ENCODE measurements at regions not wholly inside any gene's neighbourhood (a gene's known extent, or its start where the extent isn't known, plus 50 kb on each side); places are given as distances from the start of the nearest gene placed in this dataset.
"Not testable (repeated sequence)": the region's sequence is repeated elsewhere in the genome, so short reads cannot be mapped to it uniquely, and the experiment has no call there.

DNA sequence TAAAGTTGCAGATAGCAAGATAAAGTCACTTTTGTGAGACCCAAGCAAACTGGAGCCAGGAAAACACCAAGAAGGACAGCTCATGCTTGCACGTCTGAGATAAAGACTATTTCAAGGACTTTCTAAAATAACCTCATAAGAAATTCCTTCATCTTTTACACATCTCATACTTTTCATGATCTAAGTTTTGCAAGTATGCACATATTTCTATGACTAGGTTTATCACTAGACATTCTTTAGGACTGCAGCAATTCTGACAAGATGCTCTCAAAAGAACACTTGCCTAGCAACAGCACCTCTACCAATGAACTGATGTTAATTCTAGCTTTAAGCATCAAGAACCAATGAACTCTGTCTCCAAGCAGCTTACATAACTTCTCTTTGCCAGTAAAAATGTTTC lies 457.6 kb downstream of the SEMA3D start:
- no peaks in the 10 kb centered on the region for H3K27me3 ChIP-seq (ENCODE audit: low read depth)
- DNase-seq (ENCODE audit: low spot score in 2 of 2) = no peak
- no peaks in the 10 kb centered on the region for H3K9me3 ChIP-seq

DNA sequence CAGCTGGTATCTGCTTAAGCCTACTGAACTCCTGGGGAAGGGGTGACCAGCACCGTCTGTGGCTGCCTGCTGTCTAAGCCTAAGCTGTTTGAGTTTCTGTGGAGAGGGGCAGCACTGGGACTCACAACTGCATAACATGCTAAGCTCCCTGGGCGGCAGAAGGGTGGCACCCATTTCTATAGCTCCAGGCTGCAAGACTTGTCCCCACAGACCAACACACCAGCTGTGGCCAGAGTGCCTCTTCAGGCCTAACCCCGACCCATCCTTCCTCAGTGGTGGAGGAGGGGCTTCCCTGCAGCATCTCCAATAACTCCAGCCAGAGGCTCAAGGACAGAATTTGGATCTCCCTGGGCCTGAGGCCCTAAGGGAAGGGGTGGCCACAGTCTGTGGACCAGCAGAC lies 464.1 kb downstream of the SEMA3D start:
- in situ Hi-C loops (cut with MboI; ENCODE audit: low sequenced_read_pairs) = no loop called here
- no peaks in the 10 kb centered on the region for H3K9me3 ChIP-seq
- no peaks in the 10 kb centered on the region for H3K27me3 ChIP-seq (ENCODE audit: low read depth)
- no peaks in the 10 kb centered on the region for H3K4me1 ChIP-seq
- no peak overlapping the region for H3K4me3 ChIP-seq
- no peaks in the 10 kb centered on the region for H3K36me3 ChIP-seq (replicated peaks)
- no peak for DNase-seq (ENCODE audit: low spot score in 2 of 2)

More for the DNA sequence above, 457.6 kb downstream of the SEMA3D start:
- H3K4me1 ChIP-seq = no peaks in the 10 kb centered on the region
- H3K4me3 ChIP-seq = no peak overlapping the region
- no peaks in the 10 kb centered on the region for H3K36me3 ChIP-seq (replicated peaks)
- in situ Hi-C loops (cut with MboI; ENCODE audit: low sequenced_read_pairs) = no loop called here

DNA sequence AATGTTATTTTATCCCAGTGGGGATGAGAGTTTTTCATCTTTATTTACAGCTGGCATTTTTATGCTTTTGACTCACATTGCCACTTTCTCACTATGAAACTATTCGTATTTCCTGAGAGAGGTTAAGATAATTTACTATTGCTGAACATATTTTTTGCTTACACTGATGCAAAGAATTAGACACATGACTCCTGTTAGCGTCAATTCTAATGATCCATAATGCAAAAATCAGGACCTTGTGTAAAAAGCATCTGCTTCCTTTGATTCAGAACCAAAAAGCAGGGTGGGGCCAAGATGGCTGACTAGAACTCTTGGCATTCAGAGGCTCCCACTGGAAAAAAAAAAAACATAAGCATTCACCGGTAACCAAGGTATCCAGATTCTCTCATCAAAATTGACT lies 464.8 kb downstream of the SEMA3D start:
- no peaks in the 10 kb centered on the region for H3K36me3 ChIP-seq (replicated peaks)
- H3K9me3 ChIP-seq = no peaks in the 10 kb centered on the region
- no peak overlapping the region for H3K4me3 ChIP-seq
- H3K4me1 ChIP-seq = no peaks in the 10 kb centered on the region
- H3K27me3 ChIP-seq (ENCODE audit: low read depth) = no peaks in the 10 kb centered on the region
- in situ Hi-C loops (cut with MboI; ENCODE audit: low sequenced_read_pairs) = no loop called here
- no peak for DNase-seq (ENCODE audit: low spot score in 2 of 2)

DNA sequence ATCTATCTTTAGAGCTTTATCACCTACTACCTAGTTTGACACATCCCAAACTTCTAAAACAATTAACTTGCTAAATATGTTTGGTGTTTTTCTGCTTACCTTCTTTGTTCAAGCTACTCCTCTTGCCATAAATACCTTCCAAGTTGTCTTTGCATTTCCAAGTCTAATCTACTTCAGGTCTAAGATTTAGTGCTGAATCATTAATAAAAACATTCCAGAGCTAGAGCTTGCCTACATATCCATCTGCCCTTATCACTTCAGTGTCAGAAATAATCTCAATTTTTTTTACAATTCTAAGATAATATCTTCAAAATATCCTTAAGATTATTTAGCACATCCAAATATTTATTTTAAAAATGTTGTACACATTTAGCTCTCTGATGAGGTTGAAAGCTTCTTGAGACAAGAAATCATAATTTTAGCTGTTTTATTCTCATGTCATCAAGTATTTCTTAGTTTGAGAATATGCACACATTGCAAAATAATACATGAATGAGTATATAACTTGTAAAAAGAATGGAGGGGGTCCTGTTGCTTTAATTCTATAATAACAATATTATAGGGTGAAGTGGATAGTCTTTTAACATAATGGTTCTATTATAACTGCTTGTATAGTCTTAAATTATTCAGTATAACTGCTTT lies 466.3 kb downstream of the SEMA3D start:
- Histone ChIP-seq H3K27me3 (ENCODE audit: low read depth) (no peaks in the 10 kb centered on the region), H3K4me3 (no peak overlapping the region), H3K9me3 (no peaks in the 10 kb centered on the region), H3K36me3 (replicated peaks) (no peaks in the 10 kb centered on the region), H3K4me1 (no peaks in the 10 kb centered on the region)
- in situ Hi-C loops (cut with MboI; ENCODE audit: low sequenced_read_pairs) = no loop called here
- no peak for DNase-seq (ENCODE audit: low spot score in 2 of 2)

DNA sequence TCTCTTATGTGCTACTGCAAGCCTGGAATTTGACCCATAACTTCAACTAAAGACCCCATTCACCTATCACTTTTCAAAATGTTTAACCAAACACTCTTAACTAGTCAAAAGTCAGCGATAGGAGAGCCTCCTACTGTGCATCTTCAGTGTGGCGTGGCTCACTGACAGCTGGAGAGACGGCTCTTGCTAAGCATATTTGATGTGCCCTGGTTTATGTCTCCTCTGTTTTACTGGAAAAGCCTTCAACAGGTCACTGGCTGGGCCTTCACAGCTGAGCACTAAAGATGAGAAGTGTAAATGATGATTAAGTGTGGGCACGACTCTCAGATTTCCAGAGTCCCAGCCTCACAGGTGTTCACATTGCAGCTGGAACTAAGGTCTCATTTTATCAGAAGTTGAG lies 472.1 kb downstream of the SEMA3D start:
- in situ Hi-C loops (cut with MboI; ENCODE audit: low sequenced_read_pairs) = no loop called here
- Histone ChIP-seq H3K4me1 (no peaks in the 10 kb centered on the region), H3K9me3 (no peaks in the 10 kb centered on the region), H3K4me3 (no peak overlapping the region), H3K27me3 (ENCODE audit: low read depth) (no peaks in the 10 kb centered on the region), H3K36me3 (replicated peaks) (no peaks in the 10 kb centered on the region)
- no peak for DNase-seq (ENCODE audit: low spot score in 2 of 2)

DNA sequence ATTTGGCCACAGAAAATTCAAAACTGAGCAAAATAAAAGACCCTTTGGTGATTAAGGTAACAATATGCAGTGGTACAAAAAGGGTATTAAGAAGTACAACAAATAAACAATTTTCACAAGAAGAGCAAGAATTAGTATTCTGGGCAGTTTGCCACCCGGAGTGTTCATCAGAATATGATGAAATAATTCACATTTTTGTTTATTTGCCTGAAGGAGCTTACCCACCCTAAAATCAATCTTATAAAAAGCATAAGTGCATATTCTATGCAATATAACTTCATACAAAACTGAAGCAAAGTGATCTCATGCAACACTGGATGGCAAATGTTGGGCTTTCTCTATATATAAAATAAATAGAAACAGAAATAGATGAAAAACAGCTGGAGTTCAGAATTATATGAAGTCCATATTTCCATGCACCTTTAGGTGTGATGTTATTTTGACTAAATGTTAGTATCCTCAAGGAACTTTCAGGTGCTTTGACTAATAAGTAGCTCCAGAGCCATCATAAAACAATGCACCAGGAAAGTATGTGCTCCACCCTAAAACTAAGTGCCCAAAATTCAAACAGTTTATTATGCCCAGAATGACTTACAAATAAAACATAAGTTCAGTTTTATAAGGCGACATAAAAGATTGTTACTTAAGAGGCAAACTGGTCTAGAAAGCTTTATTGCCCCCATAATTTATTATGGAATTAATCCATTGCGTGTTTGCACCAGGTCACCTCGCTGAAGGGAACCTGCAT lies 474.3 kb downstream of the SEMA3D start:
- H3K9me3 ChIP-seq = no peaks in the 10 kb centered on the region
- no peaks in the 10 kb centered on the region for H3K36me3 ChIP-seq (replicated peaks)
- H3K4me3 ChIP-seq = no peak overlapping the region
- in situ Hi-C loops (cut with MboI; ENCODE audit: low sequenced_read_pairs) = no loop called here
- no peak for DNase-seq (ENCODE audit: low spot score in 2 of 2)
- H3K27me3 ChIP-seq (ENCODE audit: low read depth) = no peaks in the 10 kb centered on the region
- no peaks in the 10 kb centered on the region for H3K4me1 ChIP-seq

DNA sequence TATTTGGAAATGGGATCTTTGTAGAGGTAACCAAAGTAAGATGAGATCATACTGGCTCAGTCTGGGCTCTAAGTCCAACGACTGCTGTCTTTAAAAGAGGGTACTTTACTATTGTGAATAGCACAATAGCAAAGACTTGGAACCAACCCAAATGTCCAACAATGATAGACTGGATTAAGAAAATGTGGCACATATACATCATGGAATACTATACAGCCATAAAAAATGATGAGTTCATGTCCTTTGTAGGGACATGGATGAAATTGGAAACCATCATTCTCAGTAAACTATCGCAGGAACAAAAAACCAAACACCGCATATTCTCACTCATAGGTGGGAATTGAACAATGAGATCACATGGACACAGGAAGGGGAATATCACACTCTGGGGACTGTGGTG lies 476.3 kb downstream of the SEMA3D start:
- H3K27me3 ChIP-seq (ENCODE audit: low read depth); H3K4me3 ChIP-seq; in situ Hi-C loops (cut with MboI; ENCODE audit: low sequenced_read_pairs); DNase-seq (ENCODE audit: low spot score in 2 of 2); H3K4me1 ChIP-seq; H3K36me3 ChIP-seq (replicated peaks); H3K9me3 ChIP-seq: not testable (repeated sequence)

DNA sequence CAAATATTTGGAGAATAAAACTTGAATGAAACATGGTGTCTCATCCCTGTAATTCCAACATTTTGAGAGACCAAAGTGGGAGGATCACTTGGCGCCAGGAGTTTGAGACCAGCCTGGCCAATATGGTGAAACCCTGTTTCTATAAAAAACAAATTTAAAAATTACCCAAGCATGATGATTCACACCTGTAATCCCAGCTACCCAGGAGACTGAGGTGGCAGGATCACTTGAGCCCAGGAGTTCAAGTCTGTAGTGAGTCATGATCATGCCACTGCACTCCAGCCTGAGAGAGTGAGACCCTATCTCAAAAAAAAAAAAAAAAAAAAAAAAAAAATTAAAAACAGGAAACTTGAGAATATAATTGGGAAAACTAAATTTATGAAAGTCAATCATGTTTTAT lies 481.1 kb downstream of the SEMA3D start:
- Histone ChIP-seq H3K9me3 (no peaks in the 10 kb centered on the region; the same call in 1 of the 2 replicates), H3K4me3 (no peak overlapping the region), H3K4me1 (no peaks in the 10 kb centered on the region), H3K36me3 (replicated peaks) (no peaks in the 10 kb centered on the region), H3K27me3 (ENCODE audit: low read depth) (no peaks in the 10 kb centered on the region)
- DNase-seq (ENCODE audit: low spot score in 2 of 2) = no peak
- in situ Hi-C loops (cut with MboI; ENCODE audit: low sequenced_read_pairs) = no loop called here

DNA sequence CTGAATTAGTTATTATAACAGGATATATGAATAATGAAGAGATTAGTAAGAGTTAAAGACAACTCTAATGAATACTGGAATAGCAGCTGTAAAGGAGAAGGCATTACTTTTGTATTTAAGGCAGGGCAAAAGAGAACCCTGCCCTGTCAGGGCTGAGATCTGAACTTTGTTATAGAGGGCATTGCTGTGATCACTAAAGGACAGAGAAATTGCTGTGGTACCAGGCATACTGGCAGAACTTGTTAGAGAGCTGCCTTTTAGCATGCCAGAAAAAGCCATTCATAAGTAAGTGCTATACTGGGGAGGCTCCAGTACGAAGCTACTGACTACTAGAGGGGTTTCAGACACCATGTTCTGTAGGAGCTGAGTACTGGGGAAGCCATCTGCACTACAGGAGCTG lies 481.8 kb downstream of the SEMA3D start:
- H3K36me3 ChIP-seq (replicated peaks) = no peaks in the 10 kb centered on the region
- no peaks in the 10 kb centered on the region for H3K27me3 ChIP-seq (ENCODE audit: low read depth)
- in situ Hi-C loops (cut with MboI; ENCODE audit: low sequenced_read_pairs) = no loop called here
- no peak for DNase-seq (ENCODE audit: low spot score in 2 of 2)
- H3K4me1 ChIP-seq = no peaks in the 10 kb centered on the region
- no peak overlapping the region for H3K4me3 ChIP-seq
- H3K9me3 ChIP-seq = no peaks in the 10 kb centered on the region; the same call in 1 of the 2 replicates

DNA sequence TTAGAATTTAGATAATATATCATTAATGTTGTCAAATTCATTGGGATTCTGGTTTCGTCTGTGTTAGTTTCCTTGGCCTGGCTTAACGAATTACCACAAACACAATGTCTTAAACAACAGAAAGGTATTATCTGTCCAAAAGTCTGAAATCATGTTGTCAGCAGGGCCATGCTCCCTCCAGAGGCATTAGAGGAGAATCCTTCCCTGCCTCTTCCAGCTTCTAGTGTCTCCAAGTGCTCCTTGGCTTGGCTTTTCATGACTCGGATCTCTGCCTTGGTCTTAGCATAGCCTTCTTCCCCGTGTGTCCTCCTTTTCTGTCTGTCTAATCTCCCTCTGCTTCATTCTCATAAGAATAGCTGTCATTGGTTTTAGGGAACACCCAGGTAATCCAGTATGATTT lies 482.5 kb downstream of the SEMA3D start:
- H3K36me3 ChIP-seq (replicated peaks) = no peaks in the 10 kb centered on the region
- no peaks in the 10 kb centered on the region for H3K27me3 ChIP-seq (ENCODE audit: low read depth)
- H3K4me3 ChIP-seq = no peak overlapping the region
- in situ Hi-C loops (cut with MboI; ENCODE audit: low sequenced_read_pairs) = no loop called here
- no peaks in the 10 kb centered on the region for H3K4me1 ChIP-seq
- no peak for DNase-seq (ENCODE audit: low spot score in 2 of 2)
- H3K9me3 ChIP-seq = no peaks in the 10 kb centered on the region; the same call in 1 of the 2 replicates

DNA sequence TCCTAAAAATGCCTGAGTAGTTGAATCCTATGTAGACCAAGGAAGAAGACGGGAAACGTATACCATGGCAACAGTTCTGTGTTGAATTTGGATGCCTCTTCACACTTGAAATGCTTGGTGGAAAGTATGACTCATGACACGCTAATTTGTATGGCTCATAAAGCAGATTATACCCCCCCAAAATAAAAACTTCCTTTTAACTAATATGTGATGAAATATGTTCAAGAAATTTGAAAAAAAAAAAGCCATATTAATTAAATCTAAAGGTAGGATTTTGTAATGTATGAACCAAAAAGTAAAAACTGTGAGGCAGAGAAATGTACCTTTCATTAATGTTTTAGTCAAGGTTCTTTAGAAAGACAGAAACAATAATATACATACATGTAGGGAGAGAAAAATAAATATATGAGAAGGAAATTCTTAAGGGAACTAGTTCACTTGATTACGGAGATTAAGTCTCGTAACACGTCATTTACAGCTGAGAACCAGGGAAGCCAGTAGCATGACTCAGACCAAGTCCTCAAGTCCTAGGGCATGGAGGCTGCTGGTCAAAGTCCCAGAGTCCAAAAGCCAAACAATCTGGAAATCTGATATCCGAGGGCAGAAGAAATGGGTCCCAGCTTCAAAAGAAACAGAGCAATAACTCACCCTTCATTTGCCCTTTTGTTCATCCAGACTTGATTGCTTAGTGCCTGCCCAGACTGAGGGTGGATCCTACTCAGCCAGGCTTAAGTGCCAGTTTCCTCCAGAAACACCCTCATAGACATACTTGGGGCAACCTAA lies 485.1 kb downstream of the SEMA3D start:
- Histone ChIP-seq H3K4me1 (no peaks in the 10 kb centered on the region), H3K4me3 (no peak overlapping the region), H3K9me3 (no peaks in the 10 kb centered on the region; the same call in 1 of the 2 replicates), H3K36me3 (replicated peaks) (no peaks in the 10 kb centered on the region), H3K27me3 (ENCODE audit: low read depth) (no peaks in the 10 kb centered on the region)
- in situ Hi-C loops (cut with MboI; ENCODE audit: low sequenced_read_pairs) = no loop called here
- no peak for DNase-seq (ENCODE audit: low spot score in 2 of 2)

DNA sequence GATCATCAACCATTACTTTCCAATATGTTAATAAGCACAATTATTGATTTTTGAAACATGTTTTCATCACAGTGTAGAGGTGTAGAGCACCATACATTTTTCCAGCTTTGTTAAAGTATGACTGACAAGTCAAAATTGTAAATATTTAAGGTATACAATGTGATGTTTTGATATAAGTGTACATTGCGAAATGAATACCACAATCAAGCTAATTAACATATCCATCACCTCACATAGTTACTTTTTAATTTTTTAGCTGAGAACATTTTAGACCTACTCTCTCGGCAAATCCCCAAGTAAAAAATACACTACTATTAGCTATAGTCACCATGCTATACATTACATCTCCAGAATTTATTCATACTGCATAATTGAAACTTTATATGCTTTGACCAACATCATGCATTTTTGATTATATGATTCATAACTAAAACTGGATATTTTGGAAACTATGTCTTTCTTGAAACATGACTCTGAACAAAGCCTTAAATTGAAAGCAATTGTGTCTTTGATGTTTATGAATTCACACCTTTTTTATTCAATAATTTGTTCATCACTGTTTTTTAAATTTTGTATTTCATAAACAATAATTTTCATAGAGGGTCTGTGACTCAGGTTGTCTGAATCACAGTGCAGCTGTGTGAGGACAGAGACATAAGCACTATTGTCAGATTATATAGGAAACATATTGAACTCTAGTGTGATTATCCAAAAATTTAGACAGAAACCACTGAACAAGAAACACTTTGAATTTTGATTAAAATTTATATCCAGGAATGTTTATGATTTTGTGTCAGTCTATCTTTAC lies 486.1 kb downstream of the SEMA3D start:
- Histone ChIP-seq H3K36me3 (replicated peaks) (no peaks in the 10 kb centered on the region), H3K27me3 (ENCODE audit: low read depth) (no peaks in the 10 kb centered on the region), H3K9me3 (no peaks in the 10 kb centered on the region), H3K4me3 (no peak overlapping the region), H3K4me1 (no peaks in the 10 kb centered on the region)
- in situ Hi-C loops (cut with MboI; ENCODE audit: low sequenced_read_pairs) = no loop called here
- DNase-seq (ENCODE audit: low spot score in 2 of 2) = no peak

DNA sequence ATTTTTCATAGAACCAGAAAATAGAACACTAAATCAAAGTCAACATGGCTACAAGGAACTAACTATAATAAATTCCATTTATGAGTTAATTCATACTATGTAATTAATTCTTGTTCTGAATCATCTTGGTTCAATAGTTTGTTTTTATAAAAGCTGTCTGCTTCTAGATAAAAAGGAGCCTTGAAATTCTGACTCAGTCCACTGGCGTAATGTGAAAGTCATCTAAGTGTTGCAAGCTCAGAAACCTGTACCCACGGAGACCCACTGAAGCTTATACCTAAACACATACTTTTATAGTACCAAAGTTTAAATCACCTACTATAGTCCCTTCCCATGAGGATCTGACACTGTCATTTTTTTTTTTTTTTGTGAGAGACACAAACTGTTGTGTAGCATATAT lies 489.4 kb downstream of the SEMA3D start:
- Histone ChIP-seq H3K4me1 (peaks cover 10% of the 10 kb centered on the region; the same call in 1 of the 2 replicates), H3K9me3 (no peaks in the 10 kb centered on the region), H3K4me3 (no peak overlapping the region), H3K27me3 (ENCODE audit: low read depth) (no peaks in the 10 kb centered on the region), H3K36me3 (replicated peaks) (no peaks in the 10 kb centered on the region)
- no peak for DNase-seq (ENCODE audit: low spot score in 2 of 2)
- in situ Hi-C loops (cut with MboI; ENCODE audit: low sequenced_read_pairs) = no loop called here

Data from HAP-1 (cell line).